DOHH2 (cell line): ENCODE measurements at regions not wholly inside any gene's neighbourhood (a gene's known extent, or its start where the extent isn't known, plus 50 kb on each side); places are given as distances from the start of the nearest gene placed in this dataset.

Experiments
- H3F3A ChIP-seq: fragments of 200-600 bp; sonication (generic), shearing (Covaris generic); 2 replicates; pipeline ENCODE4 v1.6.0; 2016; ENCODE audit warnings: antibody characterized with exemption, mild to moderate bottlenecking; ENCODE audit not compliant: control insufficient read depth, insufficient read depth
- H3K27ac ChIP-seq: fragments of 200-600 bp; sonication (generic); 2 replicates; pipeline ENCODE4 v1.5.1; 2014; ENCODE audit warnings: low read depth, mild to moderate bottlenecking, low read length, moderate library complexity
- H3K27me3 ChIP-seq: fragments of 200-600 bp; sonication (generic); 2 replicates; pipeline ENCODE4 v1.6.1; 2014; ENCODE audit warnings: mild to moderate bottlenecking, low read length, mixed read lengths; ENCODE audit not compliant: control insufficient read depth
- H3K36me3 ChIP-seq: fragments of 200-600 bp; sonication (generic); 2 replicates; pipeline ENCODE4 v1.6.1; 2014; ENCODE audit warnings: mild to moderate bottlenecking, low read length, moderate library complexity, mixed read lengths; ENCODE audit not compliant: control insufficient read depth
- H3K4me1 ChIP-seq: fragments of 200-600 bp; sonication (generic); 2 replicates; pipeline ENCODE4 v1.6.1; 2014; ENCODE audit warnings: mild to moderate bottlenecking, low read length, mixed read lengths; ENCODE audit not compliant: control insufficient read depth
- H3K4me2 ChIP-seq: fragments of 200-600 bp; sonication (generic); 2 replicates; pipeline ENCODE4 v1.6.0; 2014; ENCODE audit warnings: mild to moderate bottlenecking, low read length, moderate library complexity
- H3K4me3 ChIP-seq: fragments of 200-600 bp; sonication (generic); 2 replicates; pipeline ENCODE4 v1.5.1; 2014; ENCODE audit warnings: mild to moderate bottlenecking, low read length, mixed read lengths
- H3K79me2 ChIP-seq: fragments of 200-600 bp; sonication (generic); 2 replicates; pipeline ENCODE4 v1.6.1; 2014; ENCODE audit warnings: mild to moderate bottlenecking, low read length, mixed read lengths; ENCODE audit not compliant: control insufficient read depth
- H3K9me2 ChIP-seq: fragments of 200-600 bp; sonication (generic); replicated peaks from 2 replicates; pipeline ENCODE4 v1.6.1; 2014; ENCODE audit warnings: mild to moderate bottlenecking, low read length, mixed read lengths; ENCODE audit not compliant: control insufficient read depth
- H3K9me3 ChIP-seq: fragments of 200-600 bp; sonication (generic); 2 replicates; pipeline ENCODE4 v1.6.1; 2014; ENCODE audit warnings: antibody characterized with exemption, low read length, mixed read lengths; ENCODE audit not compliant: control insufficient read depth, insufficient read depth
- H4K20me1 ChIP-seq: fragments of 200-600 bp; sonication (generic); 2 replicates; pipeline ENCODE4 v1.6.0; 2014; ENCODE audit warnings: low read depth, mild to moderate bottlenecking, antibody characterized with exemption, low read length, moderate library complexity; ENCODE audit not compliant: control insufficient read depth, insufficient read depth
- EZH2phosphoT487 ChIP-seq: fragments of 200-600 bp; sonication (generic); IDR thresholded peaks from 2 replicates; pipeline ENCODE4 v1.6.1; 2017; ENCODE audit warnings: borderline replicate concordance, mild to moderate bottlenecking, antibody characterized with exemption, low read length, moderate library complexity, mixed read lengths
- TF ChIP-seq, protein P1 (sequence below): fragments of 200-600 bp; sonication (generic); IDR thresholded peaks from one replicate; pipeline ENCODE4 v1.5.1; 2014; ENCODE audit warnings: antibody characterized with exemption, mild to moderate bottlenecking, low read depth, low read length; ENCODE audit not compliant: poor library complexity, severe bottlenecking

DNA sequence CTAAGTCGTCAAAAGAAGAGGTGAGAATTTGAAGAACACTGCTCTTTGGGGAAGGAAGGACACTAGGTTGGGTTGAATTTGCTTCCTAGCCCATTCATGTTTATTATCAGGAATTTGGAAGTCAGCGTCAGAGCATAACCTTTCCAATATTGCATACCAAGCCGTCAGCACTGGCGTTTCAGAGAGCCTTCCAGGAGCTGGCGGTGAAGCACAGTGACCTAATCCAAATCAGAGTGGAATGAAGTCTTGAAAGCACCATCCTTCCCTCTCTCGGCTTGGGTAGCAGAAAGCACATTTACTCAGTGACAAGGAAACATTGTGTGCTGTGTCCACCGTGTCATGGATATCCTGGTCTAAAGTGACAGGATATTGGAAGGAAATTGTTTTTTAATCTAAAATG, 240.3 kb upstream of the PELI2 start:
- Histone ChIP-seq H3K9me2 (no peaks in the 10 kb centered on the region), H3K4me2 (no peak overlapping the region), H4K20me1 (no peaks in the 10 kb centered on the region), H3F3A (no peaks in the 10 kb centered on the region), H3K27me3 (no peaks in the 10 kb centered on the region), H3K9me3 (no peaks in the 10 kb centered on the region), H3K27ac (no peak overlapping the region), H3K79me2 (no peaks in the 10 kb centered on the region), H3K36me3 (no peaks in the 10 kb centered on the region), H3K4me3 (no peak overlapping the region), H3K4me1 (no peaks in the 10 kb centered on the region)
- TF ChIP-seq, protein P1, sequence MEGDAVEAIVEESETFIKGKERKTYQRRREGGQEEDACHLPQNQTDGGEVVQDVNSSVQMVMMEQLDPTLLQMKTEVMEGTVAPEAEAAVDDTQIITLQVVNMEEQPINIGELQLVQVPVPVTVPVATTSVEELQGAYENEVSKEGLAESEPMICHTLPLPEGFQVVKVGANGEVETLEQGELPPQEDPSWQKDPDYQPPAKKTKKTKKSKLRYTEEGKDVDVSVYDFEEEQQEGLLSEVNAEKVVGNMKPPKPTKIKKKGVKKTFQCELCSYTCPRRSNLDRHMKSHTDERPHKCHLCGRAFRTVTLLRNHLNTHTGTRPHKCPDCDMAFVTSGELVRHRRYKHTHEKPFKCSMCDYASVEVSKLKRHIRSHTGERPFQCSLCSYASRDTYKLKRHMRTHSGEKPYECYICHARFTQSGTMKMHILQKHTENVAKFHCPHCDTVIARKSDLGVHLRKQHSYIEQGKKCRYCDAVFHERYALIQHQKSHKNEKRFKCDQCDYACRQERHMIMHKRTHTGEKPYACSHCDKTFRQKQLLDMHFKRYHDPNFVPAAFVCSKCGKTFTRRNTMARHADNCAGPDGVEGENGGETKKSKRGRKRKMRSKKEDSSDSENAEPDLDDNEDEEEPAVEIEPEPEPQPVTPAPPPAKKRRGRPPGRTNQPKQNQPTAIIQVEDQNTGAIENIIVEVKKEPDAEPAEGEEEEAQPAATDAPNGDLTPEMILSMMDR: no peak
- no peak for TF ChIP-seq EZH2phosphoT487

DNA sequence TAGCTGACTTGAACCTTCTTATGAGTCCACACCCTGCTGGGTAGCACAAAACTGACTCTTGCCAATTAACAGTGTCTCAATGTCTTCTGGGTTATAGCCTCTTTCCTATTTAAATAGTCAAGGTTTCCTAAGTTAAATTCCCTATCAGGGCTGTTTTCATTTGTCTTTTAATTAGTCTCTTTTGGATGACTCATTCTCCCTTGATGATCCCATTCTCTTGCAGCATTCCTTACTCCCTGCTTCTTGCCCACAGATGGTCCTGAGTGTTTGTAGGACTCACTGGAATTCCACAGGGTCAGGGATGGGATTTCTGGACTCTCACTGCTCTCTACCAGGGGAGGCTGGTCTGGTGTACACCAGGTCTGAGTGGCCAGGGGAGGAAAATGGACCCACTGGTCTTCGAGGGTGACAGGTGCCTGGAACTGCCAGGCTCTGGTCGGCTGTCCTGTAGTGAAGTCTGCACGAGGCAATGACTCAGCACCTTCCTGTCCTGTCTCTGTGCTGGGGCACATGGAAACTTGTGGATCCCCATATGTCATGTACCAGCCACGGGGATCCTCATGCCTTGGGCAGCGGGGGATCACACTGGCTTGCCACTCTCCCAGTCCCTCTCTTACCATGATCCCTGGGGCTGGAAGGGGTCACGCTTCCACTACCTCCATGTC, 236.5 kb upstream of the PELI2 start:
- Histone ChIP-seq H3K4me3 (no peak overlapping the region), H3K27me3 (no peaks in the 10 kb centered on the region), H3K4me2 (no peak overlapping the region), H3K36me3 (no peaks in the 10 kb centered on the region), H3K4me1 (no peaks in the 10 kb centered on the region), H3K9me2 (no peaks in the 10 kb centered on the region), H3F3A (no peaks in the 10 kb centered on the region), H3K79me2 (no peaks in the 10 kb centered on the region), H4K20me1 (no peaks in the 10 kb centered on the region), H3K27ac (no peak overlapping the region), H3K9me3 (no peaks in the 10 kb centered on the region)
- TF ChIP-seq, protein P1: no peak
- TF ChIP-seq EZH2phosphoT487: no peak

DNA sequence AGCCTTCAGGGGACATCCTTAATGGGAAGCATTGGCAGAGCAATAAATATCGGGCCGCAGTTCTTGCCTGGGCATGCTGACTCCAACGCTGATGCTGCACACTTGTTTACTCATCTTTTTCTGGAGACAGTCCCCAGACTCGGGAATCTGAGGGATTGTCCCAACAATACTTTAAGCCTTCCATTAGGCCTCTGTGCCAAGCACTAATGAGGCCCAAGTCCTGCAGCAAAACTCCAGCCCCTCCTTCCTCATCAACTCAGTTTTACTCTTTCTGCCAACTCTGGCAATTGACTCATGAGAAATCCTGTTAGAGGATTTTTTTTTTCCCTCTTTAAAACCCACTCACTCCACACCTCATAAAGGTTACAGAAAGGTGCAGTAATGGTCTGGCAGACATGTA, 233.4 kb upstream of the PELI2 start:
- TF ChIP-seq, protein P1: no peak
- no peak for TF ChIP-seq EZH2phosphoT487
- H3K27ac ChIP-seq: no peak overlapping the region

More for the DNA sequence above, 233.4 kb upstream of the PELI2 start:
- H3K4me2 ChIP-seq: no peak overlapping the region
- H3K36me3 ChIP-seq: no peaks in the 10 kb centered on the region
- no peak overlapping the region for H3K4me3 ChIP-seq
- H3K9me3 ChIP-seq: no peaks in the 10 kb centered on the region
- H3K9me2 ChIP-seq: no peaks in the 10 kb centered on the region
- no peaks in the 10 kb centered on the region for H3K27me3 ChIP-seq
- no peaks in the 10 kb centered on the region for H3K4me1 ChIP-seq
- H3K79me2 ChIP-seq: no peaks in the 10 kb centered on the region
- no peaks in the 10 kb centered on the region for H3F3A ChIP-seq
- H4K20me1 ChIP-seq: no peaks in the 10 kb centered on the region
